IMR-90 (cell line): ENCODE measurements at regions not wholly inside any gene's neighbourhood (a gene's known extent, or its start where the extent isn't known, plus 50 kb on each side); places are given as distances from the start of the nearest gene placed in this dataset.

ENCODE experiments used
- ATAC-seq: fragments of 200-7000 bp; cut with Tn5 transposase; 2 replicates; pipeline ENCODE4 v1.9.1; 2020; ENCODE audit warnings: low read depth, mild to moderate bottlenecking, moderate library complexity
- BruUV-seq: library from RNA; stranded (reverse); fragments of 400-500 nt; replicated peaks from 2 replicates; lab custom pipeline; 2021; lab: Mats Ljungman, UMichigan
- CTCF ChIA-PET: fragments of 300-600 bp; formaldehyde crosslinking; extraction: SDS; loops from one replicate; lab custom pipeline; 2021; ENCODE audit warnings: antibody characterized with exemption; lab: Yijun Ruan, JAX
- POLR2A ChIA-PET: fragments of 300-600 bp; sonication (Branson Sonifier 250); formaldehyde crosslinking; loops from one replicate; lab custom pipeline; 2022; ENCODE audit warnings: antibody characterized with exemption; ENCODE audit not compliant: unreplicated experiment; lab: Charles Lee
- DNase-seq: peaks from one replicate; pipeline ENCODE4 v3.0.0; 2013
- H2AFZ ChIP-seq: replicated peaks from 2 replicates; pipeline ENCODE3; 2013; ENCODE audit warnings: low read length, mild to moderate bottlenecking; ENCODE audit not compliant: poor library complexity
- H2AK5ac ChIP-seq: 2 replicates; pipeline ENCODE4 v1.6.1; 2013; ENCODE audit warnings: low read depth, low read length, inconsistent platforms
- H2AK9ac ChIP-seq: replicated peaks from 2 replicates; pipeline ENCODE3; 2013; ENCODE audit warnings: mild to moderate bottlenecking, low read depth, low read length, moderate library complexity; ENCODE audit not compliant: poor library complexity
- H2BK120ac ChIP-seq: 2 replicates; pipeline ENCODE4 v1.6.1; 2013; ENCODE audit warnings: low read depth, low read length, inconsistent platforms
- H2BK15ac ChIP-seq: 3 replicates; pipeline ENCODE4 v1.6.1; 2013; ENCODE audit warnings: low read depth, low read length, inconsistent platforms
- H2BK20ac ChIP-seq: 2 replicates; pipeline ENCODE4 v1.6.1; 2013; ENCODE audit warnings: low read depth, mild to moderate bottlenecking, inconsistent platforms, low read length, moderate library complexity
- H2BK5ac ChIP-seq: 2 replicates; pipeline ENCODE4 v1.6.1; 2013; ENCODE audit warnings: mild to moderate bottlenecking, low read depth, low read length, inconsistent platforms; ENCODE audit not compliant: poor library complexity, severe bottlenecking
- H3K14ac ChIP-seq: replicated peaks from 2 replicates; pipeline ENCODE4 v1.6.1; 2013; ENCODE audit warnings: low read depth, low read length, inconsistent platforms
- H3K18ac ChIP-seq: 2 replicates; pipeline ENCODE4 v1.6.1; 2013; ENCODE audit warnings: low read depth, low read length, control low read depth
- H3K23ac ChIP-seq: 2 replicates; pipeline ENCODE4 v1.6.1; 2013; ENCODE audit warnings: low read depth, low read length, inconsistent platforms
- H3K27ac ChIP-seq: 2 replicates; pipeline ENCODE4 v1.5.1; 2013; ENCODE audit warnings: mild to moderate bottlenecking, control low read depth, low read length; ENCODE audit not compliant: insufficient read depth
- H3K27me3 ChIP-seq: 2 replicates; pipeline ENCODE4 v1.6.1; 2013; ENCODE audit warnings: low read length; ENCODE audit not compliant: control insufficient read depth, insufficient read depth
- H3K36me3 ChIP-seq: 2 replicates; pipeline ENCODE4 v1.6.1; 2013; ENCODE audit warnings: low read length, mixed read lengths; ENCODE audit not compliant: control insufficient read depth, insufficient read depth
- H3K4ac ChIP-seq: 2 replicates; pipeline ENCODE4 v1.6.1; 2013; ENCODE audit warnings: low read depth, low read length, inconsistent platforms
- H3K4me1 ChIP-seq: 2 replicates; pipeline ENCODE4 v1.6.1; 2013; ENCODE audit warnings: low read length, mixed read lengths; ENCODE audit not compliant: control insufficient read depth, insufficient read depth
- H3K4me2 ChIP-seq: 2 replicates; pipeline ENCODE4 v1.6.1; 2013; ENCODE audit warnings: low read depth, mild to moderate bottlenecking, control low read depth, low read length, moderate library complexity
- H3K4me3 ChIP-seq: 2 replicates; pipeline ENCODE4 v1.5.1; 2013; ENCODE audit warnings: low read depth, mild to moderate bottlenecking, control low read depth, low read length, moderate library complexity; ENCODE audit not compliant: insufficient read depth
- H3K56ac ChIP-seq: 2 replicates; pipeline ENCODE4 v1.6.1; 2013; ENCODE audit warnings: low read length, inconsistent platforms; ENCODE audit not compliant: insufficient read depth; ENCODE audit errors: extremely low read depth
- H3K79me1 ChIP-seq, 2 experiments: 2 replicates each; pipeline ENCODE4 v1.6.1; 2013; ENCODE audit warnings: low read length in 2 of 2, inconsistent platforms in 1 of 2, low read depth in 1 of 2
- H3K9ac ChIP-seq: 2 replicates; pipeline ENCODE4 v1.6.1; 2013; ENCODE audit warnings: low read depth, low read length, control low read depth
- H3K9me1 ChIP-seq: 2 replicates; pipeline ENCODE4 v1.6.1; 2013; ENCODE audit warnings: low read length, inconsistent platforms; ENCODE audit not compliant: insufficient read depth
- H3K9me3 ChIP-seq: 2 replicates; pipeline ENCODE4 v1.6.1; 2013; ENCODE audit warnings: low read length; ENCODE audit not compliant: control insufficient read depth, insufficient read depth
- H4K20me1 ChIP-seq: 2 replicates; pipeline ENCODE4 v1.6.1; 2013; ENCODE audit warnings: low read length, inconsistent platforms; ENCODE audit not compliant: insufficient read depth
- H4K5ac ChIP-seq: 2 replicates; pipeline ENCODE4 v1.6.1; 2013; ENCODE audit warnings: mild to moderate bottlenecking, low read depth, low read length, control low read depth
- H4K8ac ChIP-seq, 2 experiments: 2 replicates each; pipeline ENCODE4 v1.6.1; 2013; ENCODE audit warnings: low read depth in 2 of 2, low read length in 2 of 2, control low read depth in 1 of 2, inconsistent platforms in 1 of 2
- H4K91ac ChIP-seq: 2 replicates; pipeline ENCODE4 v1.6.1; 2013; ENCODE audit warnings: low read depth, low read length, inconsistent platforms; ENCODE audit not compliant: insufficient read depth
- BHLHE40 ChIP-seq: fragments of 150-350 bp; IDR thresholded peaks from 2 replicates; pipeline ENCODE4 v1.6.1; 2016; ENCODE audit warnings: mild to moderate bottlenecking, low read depth, low read length
- CHD1 ChIP-seq: IDR thresholded peaks from 2 replicates; pipeline ENCODE4 v1.6.1; 2012; ENCODE audit warnings: low read depth, low read length, improper control_type of control experiment
- ELK1 ChIP-seq: fragments of 150-350 bp; IDR thresholded peaks from 2 replicates; pipeline ENCODE4 v1.6.1; 2016; ENCODE audit warnings: low read depth, mild to moderate bottlenecking, low read length, moderate library complexity, borderline replicate concordance
- FOS ChIP-seq: fragments of 150-350 bp; IDR thresholded peaks from 2 replicates; pipeline ENCODE4 v1.6.1; 2016; ENCODE audit warnings: low read depth, low read length
- NFE2L2 ChIP-seq: fragments of 150-350 bp; IDR thresholded peaks from 2 replicates; pipeline ENCODE4 v1.6.1; 2016; ENCODE audit warnings: low read depth, mild to moderate bottlenecking, low read length
- RFX5 ChIP-seq: IDR thresholded peaks from 2 replicates; pipeline ENCODE4 v1.8.0; 2012; ENCODE audit warnings: low read depth, mild to moderate bottlenecking, low read length, moderate library complexity
- WGBS, 2 experiments: methylation state at CpG; one replicate each; pipeline versions ENCODE4 v1.1.5 to v1.1.7; 2013; ENCODE audit warnings: missing lambda C conversion rate in 2 of 2; ENCODE audit not compliant: insufficient read length in 1 of 2; ENCODE audit errors: extremely low coverage in 2 of 2; 5-methylcytosine and 5-hydroxymethylcytosine counted together
- dilution Hi-C: fragments of 300-500 bp; cut with HindIII; formaldehyde crosslinking; loops from one replicate; pipeline ENCODE4 v1.14.3; 2018; ENCODE audit warnings: low sequenced_read_pairs; ENCODE audit not compliant: unreplicated experiment
- in situ Hi-C: fragments of 300-500 bp; cut with MboI; formaldehyde crosslinking; loops from 3 replicates; pipeline ENCODE4 v1.14.3; 2019; ENCODE audit warnings: low sequenced_read_pairs, inconsistent platforms, mixed read lengths
- intact Hi-C: fragments of 100-400 bp; cut with micrococcal nuclease; formaldehyde crosslinking; loops from 2 replicates; pipeline ENCODE4 v1.10.0; 2022

DNA sequence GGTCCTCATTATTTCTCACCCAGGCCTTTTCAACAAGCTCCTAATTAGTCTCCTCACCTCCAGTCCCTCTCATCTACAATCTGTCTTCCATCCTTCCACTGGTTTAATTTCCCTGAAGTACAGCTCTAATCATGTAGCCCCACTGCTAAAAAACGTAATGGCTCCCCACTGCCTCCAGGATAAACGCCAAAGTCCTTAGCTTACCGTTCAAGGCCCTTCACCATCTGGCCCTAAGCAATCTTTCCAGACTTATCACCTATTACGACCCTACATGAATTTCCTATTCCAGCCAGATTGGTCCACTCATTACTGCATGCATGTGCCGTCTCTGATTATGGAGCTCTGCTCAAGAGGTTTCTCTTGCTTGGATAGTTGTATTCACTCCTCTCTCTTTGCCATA lies 83.1 kb upstream of the DAB1 start:
- H3K9me1 ChIP-seq: no peaks in the 10 kb centered on the region
- no peak overlapping the region for H2BK20ac ChIP-seq
- H3K9ac ChIP-seq: no peak overlapping the region
- H3K9me3 ChIP-seq: no peaks in the 10 kb centered on the region
- H4K5ac ChIP-seq: no peak overlapping the region
- WGBS, 2 experiments: no CpG with 5 or more reads among the region's 5 CpGs
- no peaks in the 10 kb centered on the region for H3K79me1 ChIP-seq
- H3K4me1 ChIP-seq: no peaks in the 10 kb centered on the region
- H3K27ac ChIP-seq: no peak overlapping the region
- no peak overlapping the region for H3K56ac ChIP-seq
- no peak overlapping the region for H3K23ac ChIP-seq
- no peak overlapping the region for H3K14ac ChIP-seq
- no peak overlapping the region for H3K4ac ChIP-seq
- no peak overlapping the region for H2AFZ ChIP-seq
- no peak overlapping the region for H2BK5ac ChIP-seq
- H2AK9ac ChIP-seq: no peak overlapping the region
- no peak overlapping the region for H2BK120ac ChIP-seq
- H4K91ac ChIP-seq: no peak overlapping the region
- H2BK15ac ChIP-seq: no peak overlapping the region
- intact Hi-C loops (no loop called here), dilution Hi-C loops (no loop called here), in situ Hi-C loops (no loop called here)
- H2AK5ac ChIP-seq: no peak overlapping the region
- DNase-seq: no peak
- H3K4me3 ChIP-seq: no peak overlapping the region
- POLR2A ChIA-PET: no interaction called here
- CTCF ChIA-PET: no interaction called here
- H3K4me2 ChIP-seq: no peak overlapping the region
- H3K27me3 ChIP-seq: no peaks in the 10 kb centered on the region; the same call in none of the 2 replicates
- no peak overlapping the region for H3K18ac ChIP-seq
- H3K36me3 ChIP-seq: no peaks in the 10 kb centered on the region
- no TSS peak for BruUV-seq
- no peak overlapping the region for H4K8ac ChIP-seq
- no peak for ATAC-seq
- H4K20me1 ChIP-seq: no peaks in the 10 kb centered on the region
- TF ChIP-seq BHLHE40: no peak
- TF ChIP-seq CHD1: no peak
- no peak for TF ChIP-seq FOS
- TF ChIP-seq NFE2L2: no peak
- TF ChIP-seq ELK1: no peak
- no peak for TF ChIP-seq RFX5
